GM12874 (cell line): ENCODE measurements at regions not wholly inside any gene's neighbourhood (a gene's known extent, or its start where the extent isn't known, plus 50 kb on each side); places are given as distances from the start of the nearest gene placed in this dataset.

Experiments used
- TF ChIP-seq, protein P1 (sequence below): IDR thresholded peaks from 2 replicates; pipeline ENCODE4 v1.5.1; 2011; ENCODE audit warnings: low read depth, mild to moderate bottlenecking, control low read depth, low read length, moderate library complexity; ENCODE audit not compliant: insufficient read depth

DNA sequence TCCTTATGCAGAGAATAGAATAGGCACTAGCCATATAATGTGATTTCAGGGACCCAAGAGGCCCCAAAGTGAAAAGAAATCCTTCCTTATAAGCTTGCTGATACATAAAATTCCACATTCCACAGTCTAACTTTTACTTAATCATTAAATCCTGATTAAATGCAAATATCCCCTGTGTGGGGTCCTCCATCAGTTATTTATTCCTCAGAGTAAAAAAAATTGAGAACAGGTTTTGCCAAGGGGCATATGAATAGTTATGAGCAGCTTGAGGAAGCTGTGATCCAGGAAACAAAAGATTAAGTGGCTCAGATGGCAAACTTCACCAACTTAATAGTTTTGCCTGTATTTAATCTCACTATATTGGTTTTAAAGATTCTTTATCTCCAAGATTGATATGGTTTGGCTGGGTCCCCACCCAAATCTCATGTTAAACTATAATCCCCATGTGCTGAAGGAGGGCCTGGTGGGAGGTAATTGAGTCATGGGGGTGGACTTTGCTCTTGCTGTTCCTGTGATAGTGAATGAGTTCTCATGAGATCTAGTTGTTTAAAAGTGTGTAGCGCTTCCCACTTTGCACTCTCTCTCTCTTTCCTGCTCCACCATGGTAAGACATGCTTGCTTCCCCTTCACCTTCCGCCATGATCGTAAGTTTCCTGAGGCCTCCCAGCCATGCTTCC, 324.9 kb downstream of the NPR3 start:
- TF ChIP-seq, protein P1, sequence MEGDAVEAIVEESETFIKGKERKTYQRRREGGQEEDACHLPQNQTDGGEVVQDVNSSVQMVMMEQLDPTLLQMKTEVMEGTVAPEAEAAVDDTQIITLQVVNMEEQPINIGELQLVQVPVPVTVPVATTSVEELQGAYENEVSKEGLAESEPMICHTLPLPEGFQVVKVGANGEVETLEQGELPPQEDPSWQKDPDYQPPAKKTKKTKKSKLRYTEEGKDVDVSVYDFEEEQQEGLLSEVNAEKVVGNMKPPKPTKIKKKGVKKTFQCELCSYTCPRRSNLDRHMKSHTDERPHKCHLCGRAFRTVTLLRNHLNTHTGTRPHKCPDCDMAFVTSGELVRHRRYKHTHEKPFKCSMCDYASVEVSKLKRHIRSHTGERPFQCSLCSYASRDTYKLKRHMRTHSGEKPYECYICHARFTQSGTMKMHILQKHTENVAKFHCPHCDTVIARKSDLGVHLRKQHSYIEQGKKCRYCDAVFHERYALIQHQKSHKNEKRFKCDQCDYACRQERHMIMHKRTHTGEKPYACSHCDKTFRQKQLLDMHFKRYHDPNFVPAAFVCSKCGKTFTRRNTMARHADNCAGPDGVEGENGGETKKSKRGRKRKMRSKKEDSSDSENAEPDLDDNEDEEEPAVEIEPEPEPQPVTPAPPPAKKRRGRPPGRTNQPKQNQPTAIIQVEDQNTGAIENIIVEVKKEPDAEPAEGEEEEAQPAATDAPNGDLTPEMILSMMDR = no peak

DNA sequence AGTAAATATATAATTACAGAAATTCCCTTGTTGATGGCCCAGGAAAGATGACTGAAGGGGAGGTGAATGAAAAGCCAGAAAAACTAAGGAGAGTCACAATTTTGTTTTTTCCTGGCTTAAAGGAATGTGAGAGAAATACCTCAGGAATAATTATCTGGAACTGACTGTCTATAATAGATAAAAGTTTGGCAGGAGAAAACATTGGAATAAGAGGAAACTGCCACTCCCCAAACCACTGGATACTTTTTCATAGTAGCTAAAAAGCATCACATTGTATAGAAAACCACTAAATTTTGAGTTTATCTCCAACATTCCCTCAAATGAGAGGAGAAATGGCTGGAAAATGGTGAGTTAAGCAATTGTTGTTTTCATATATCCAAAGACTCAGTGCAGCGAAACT, 326.0 kb downstream of the NPR3 start:
- TF ChIP-seq, protein P1 = no peak

DNA sequence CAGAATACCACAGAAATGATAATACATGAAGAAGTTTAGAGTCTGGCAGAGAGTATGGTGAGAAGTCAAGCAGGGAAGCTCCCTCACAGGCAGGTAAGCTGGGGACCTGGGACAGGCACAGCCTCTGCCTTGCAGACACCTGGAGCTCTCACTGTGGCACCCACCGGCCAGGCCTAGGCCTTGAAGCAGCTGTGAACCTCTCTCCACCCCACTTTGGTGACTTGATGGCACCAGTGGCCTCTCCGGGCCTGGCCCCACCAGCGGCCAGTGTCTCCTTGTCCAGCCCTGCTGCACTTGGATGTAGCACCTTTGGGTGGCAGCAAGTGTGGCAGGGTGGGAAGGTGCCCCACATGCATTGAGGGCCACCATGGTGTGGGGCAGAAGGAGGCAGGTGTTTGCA, 330.5 kb downstream of the NPR3 start:
- TF ChIP-seq, protein P1 = no peak

DNA sequence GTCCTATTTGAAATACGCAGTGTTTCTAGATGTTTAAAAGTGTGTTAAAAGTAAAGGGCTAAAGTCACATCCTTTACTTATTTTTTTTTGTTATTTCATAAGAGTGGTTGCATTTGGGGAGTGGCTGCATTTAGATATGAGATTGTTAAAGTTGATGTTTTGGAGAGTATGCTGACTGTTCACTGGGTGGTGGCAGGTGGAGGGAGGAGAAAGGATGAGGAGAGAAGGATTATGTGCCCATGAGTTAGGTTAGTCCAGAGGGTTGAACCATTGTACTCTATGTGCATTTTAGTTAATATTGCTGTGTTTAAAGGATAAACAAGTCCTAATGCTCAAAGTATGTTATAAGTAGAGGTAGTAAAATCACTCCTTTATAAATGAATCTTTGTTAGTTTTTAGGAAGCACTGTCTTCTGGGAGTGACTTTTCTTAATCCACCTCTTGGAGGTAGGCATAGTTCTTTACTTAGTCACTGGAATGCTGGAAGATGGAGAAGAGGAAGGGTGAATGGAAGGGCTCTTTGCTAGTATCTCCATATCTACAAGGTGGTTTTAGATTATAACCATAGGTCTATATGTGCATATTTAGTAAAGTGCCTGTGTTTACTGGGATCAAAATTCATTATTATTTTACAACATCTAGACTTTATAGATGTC, 332.3 kb downstream of the NPR3 start:
- TF ChIP-seq, protein P1 = no peak

DNA sequence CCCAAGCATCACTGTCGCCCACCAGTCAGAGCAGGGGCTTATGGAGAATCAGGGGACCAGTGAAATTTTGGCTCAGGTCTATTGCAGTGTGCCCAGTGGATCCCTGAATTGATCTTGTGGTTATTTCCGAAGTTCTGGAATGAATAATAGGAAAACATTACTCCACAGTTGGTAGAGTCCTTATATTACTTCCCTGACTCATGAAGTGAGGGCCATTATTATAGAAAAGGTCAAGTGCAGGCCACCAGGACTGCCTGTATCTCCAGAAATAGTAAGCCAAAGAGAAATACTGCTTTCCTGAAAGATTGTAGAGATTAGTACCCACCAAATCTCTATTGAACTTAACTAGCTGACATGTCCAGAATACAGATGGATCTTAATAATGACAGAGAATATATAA, 335.0 kb downstream of the NPR3 start:
- TF ChIP-seq, protein P1 = no peak

DNA sequence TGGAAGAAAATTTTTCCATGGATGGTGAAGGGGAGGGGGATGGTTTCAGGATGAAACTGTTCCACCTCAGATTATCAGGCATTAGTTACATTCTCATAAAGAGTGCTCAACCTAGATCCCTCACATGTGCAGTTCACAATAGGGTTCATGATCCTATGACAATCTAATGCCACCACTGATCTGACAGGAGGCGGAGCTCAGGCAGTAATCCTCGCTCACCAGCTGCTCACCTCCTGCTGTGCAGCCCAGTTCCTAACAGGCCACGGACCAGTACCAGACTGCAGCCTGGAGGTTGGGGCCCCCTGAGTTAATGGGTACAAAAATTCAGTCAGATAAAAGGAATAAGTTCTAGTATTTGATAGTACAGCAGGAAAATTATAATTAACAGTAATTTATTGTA, 337.2 kb downstream of the NPR3 start:
- TF ChIP-seq, protein P1 = no peak

DNA sequence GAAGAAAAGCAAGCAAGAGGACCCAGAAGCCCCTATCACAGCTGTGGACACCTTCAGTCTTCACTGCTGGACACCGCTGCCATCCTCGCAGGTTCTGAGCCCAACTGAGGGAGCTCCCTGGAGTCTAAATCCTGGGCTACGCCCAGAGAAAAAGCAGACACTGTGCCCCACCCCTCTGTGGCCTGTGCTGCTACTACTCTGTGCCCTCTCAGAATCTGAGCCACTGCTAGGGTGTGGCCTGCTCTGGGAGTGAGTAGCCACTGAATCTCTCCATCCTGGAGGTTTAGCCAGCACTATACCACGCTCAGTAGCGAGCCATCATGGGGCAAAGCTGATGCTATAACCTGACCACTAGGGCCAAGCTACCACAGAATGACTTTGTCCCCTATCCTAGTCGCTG, 338.2 kb downstream of the NPR3 start:
- TF ChIP-seq, protein P1 = no peak
